SH-SY5Y (cell line): ENCODE measurements at regions not wholly inside any gene's neighbourhood (a gene's known extent, or its start where the extent isn't known, plus 50 kb on each side); places are given as distances from the start of the nearest gene placed in this dataset.

Experiments used
- GATA2 ChIP-seq: IDR thresholded peaks from 2 replicates; pipeline ENCODE4 v1.6.1; 2011; ENCODE audit warnings: mild to moderate bottlenecking, low read depth, low read length
- GATA3 ChIP-seq: IDR thresholded peaks from 2 replicates; pipeline ENCODE4 v1.6.1; 2011; ENCODE audit warnings: low read depth, mild to moderate bottlenecking, low read length, moderate library complexity

GRCh38 chr2:215517391-215517790 is 81.5 kb upstream of the FN1 start:
- TF ChIP-seq GATA3 (no peak), GATA2 (no peak)
